Lung (tissue), 11 donors: ENCODE measurements at regions not wholly inside any gene's neighbourhood (a gene's known extent, or its start where the extent isn't known, plus 50 kb on each side); places are given as distances from the start of the nearest gene placed in this dataset.

Source experiments
- ATAC-seq: fragments of 200-7000 bp; cut with Tn5 transposase; one replicate; pipeline ENCODE4 v1.9.1; 2020; ENCODE audit warnings: moderate number of reproducible peaks; ENCODE audit not compliant: insufficient read depth, low FRiP score
- DNase-seq, 3 donors: peaks; one replicate each; pipeline ENCODE4 v3.0.0-alpha.2; 2013 to 2017
- H3K27ac ChIP-seq, 2 donors: one replicate each; pipeline ENCODE4 v1.5.1; 2013; ENCODE audit warnings: mild to moderate bottlenecking in 2 of 2, moderate library complexity in 2 of 2, control low read depth in 1 of 2, inconsistent platforms in 1 of 2, low read depth in 1 of 2, low read length in 1 of 2
- H3K27me3 ChIP-seq, 3 donors: one replicate each; pipeline ENCODE4 v1.5.1; 2013; ENCODE audit warnings: low read length in 2 of 3; ENCODE audit not compliant: control insufficient read depth in 3 of 3, insufficient read depth in 3 of 3
- H3K36me3 ChIP-seq, 4 donors: one replicate each; pipeline ENCODE4 v1.5.1; 2013; ENCODE audit warnings: low read length in 4 of 4, mild to moderate bottlenecking in 1 of 4, moderate library complexity in 1 of 4; ENCODE audit not compliant: control insufficient read depth in 4 of 4, insufficient read depth in 4 of 4
- H3K4me1 ChIP-seq, 5 donors: one replicate each; pipeline ENCODE4 v1.5.1; 2013; ENCODE audit warnings: low read length in 5 of 5, mild to moderate bottlenecking in 2 of 5, moderate library complexity in 1 of 5; ENCODE audit not compliant: control insufficient read depth in 5 of 5, insufficient read depth in 5 of 5
- H3K4me3 ChIP-seq: one replicate; pipeline ENCODE4 v1.5.1; 2013; ENCODE audit warnings: mild to moderate bottlenecking, control low read depth, moderate library complexity
- H3K9ac ChIP-seq, 2 donors: one replicate each; pipeline ENCODE4 v1.5.1; 2013; ENCODE audit warnings: low read length in 2 of 2, control low read depth in 1 of 2; ENCODE audit not compliant: insufficient read depth in 1 of 2
- H3K9me3 ChIP-seq, 4 donors: one replicate each; pipeline ENCODE4 v1.5.1; 2013; ENCODE audit warnings: low read length in 3 of 4, mild to moderate bottlenecking in 1 of 4, moderate library complexity in 1 of 4; ENCODE audit not compliant: control insufficient read depth in 4 of 4, insufficient read depth in 3 of 4
- WGBS, 2 donors: extraction: QIAGEN DNeasy Blood & Tissue Kit; methylation state at CpG; one replicate each; pipeline ENCODE4 v1.1.7; 2013; 5-methylcytosine and 5-hydroxymethylcytosine counted together
- TF ChIP-seq, protein P1 (sequence below): IDR thresholded peaks from 2 replicates; pipeline ENCODE4 v1.5.1; 2012; ENCODE audit warnings: mild to moderate bottlenecking; ENCODE audit errors: control extremely low read depth, extremely low read depth
- donor health status: control.
- donor health status: control.
- donor health status: Bipolar disorder and iron deficiency.
- donor health status: healthy.
- donor health status: DM: yes; HTN: yes; CAD: no.

DNA sequence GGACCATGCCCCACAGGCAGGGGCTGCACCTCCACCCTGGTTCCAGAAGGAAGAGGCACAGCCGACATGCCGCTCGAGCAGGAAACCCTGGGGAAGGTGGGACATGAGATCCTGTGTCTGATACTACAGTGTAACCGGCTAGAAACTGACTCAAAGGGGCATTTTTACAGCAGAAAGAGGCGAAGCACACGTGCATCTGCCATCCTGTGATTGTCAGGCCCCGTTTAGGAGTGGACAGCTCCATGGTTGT lies 62.7 kb downstream of the SIK1 start:
- H3K27ac ChIP-seq, result no peak overlapping the region
- no peaks in the 10 kb centered on the region for H3K36me3 ChIP-seq
- peaks cover 0 to 38% (median 14%) of the 10 kb centered on the region in 5 donors for H3K4me1 ChIP-seq
- TF ChIP-seq, protein P1, sequence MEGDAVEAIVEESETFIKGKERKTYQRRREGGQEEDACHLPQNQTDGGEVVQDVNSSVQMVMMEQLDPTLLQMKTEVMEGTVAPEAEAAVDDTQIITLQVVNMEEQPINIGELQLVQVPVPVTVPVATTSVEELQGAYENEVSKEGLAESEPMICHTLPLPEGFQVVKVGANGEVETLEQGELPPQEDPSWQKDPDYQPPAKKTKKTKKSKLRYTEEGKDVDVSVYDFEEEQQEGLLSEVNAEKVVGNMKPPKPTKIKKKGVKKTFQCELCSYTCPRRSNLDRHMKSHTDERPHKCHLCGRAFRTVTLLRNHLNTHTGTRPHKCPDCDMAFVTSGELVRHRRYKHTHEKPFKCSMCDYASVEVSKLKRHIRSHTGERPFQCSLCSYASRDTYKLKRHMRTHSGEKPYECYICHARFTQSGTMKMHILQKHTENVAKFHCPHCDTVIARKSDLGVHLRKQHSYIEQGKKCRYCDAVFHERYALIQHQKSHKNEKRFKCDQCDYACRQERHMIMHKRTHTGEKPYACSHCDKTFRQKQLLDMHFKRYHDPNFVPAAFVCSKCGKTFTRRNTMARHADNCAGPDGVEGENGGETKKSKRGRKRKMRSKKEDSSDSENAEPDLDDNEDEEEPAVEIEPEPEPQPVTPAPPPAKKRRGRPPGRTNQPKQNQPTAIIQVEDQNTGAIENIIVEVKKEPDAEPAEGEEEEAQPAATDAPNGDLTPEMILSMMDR, result no peak
- H3K9ac ChIP-seq, result no peak overlapping the region
- H3K27me3 ChIP-seq, result no peaks in the 10 kb centered on the region
- WGBS, 2 donors, result 95 to 99% methylated on average over 7 of the region's 7 CpGs
- no peak overlapping the region for H3K4me3 ChIP-seq
- no peaks in the 10 kb centered on the region for H3K9me3 ChIP-seq
- ATAC-seq (no peak), DNase-seq (no peak)

DNA sequence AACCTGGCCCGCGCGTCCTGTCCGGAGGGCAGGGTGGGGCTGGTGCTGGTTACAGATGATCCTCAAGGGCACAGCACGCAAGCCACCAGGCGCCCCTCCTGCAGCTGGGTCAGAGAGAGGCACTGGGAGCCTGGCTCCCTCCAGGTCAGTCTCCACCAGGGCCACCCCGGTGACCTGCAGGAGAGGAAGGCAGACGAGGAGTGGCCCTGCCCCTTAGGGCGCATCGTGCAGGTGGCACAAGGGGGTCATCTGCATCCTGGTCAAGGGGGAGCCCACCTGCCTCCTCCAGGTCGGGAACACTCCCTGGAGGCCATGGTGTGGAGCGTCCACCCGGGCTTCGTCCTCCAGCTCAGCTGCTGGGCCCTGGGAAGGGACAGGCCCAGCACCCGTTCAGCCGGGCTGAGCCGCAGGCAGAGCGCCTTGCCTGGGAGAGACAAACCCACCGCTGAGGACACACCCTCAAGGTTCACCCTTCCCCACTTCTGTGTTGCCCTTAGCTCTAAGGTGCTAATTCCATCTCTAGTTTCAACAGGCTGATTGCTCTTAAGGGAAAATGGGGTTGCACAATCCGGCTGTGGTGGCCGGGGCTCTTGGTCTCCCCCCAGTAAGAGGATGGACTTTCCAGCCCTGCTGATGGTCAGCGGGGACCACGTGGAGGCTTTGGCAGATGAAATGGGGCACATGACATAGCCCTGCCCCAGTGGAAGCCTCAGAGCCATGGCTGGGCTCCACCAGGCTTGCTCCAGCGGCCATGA lies 63.2 kb downstream of the SIK1 start:
- no peak overlapping the region for H3K4me3 ChIP-seq
- WGBS, 2 donors, result 85 to 91% methylated on average over 24 of the region's 24 CpGs
- H3K27me3 ChIP-seq, result no peaks in the 10 kb centered on the region
- H3K36me3 ChIP-seq, result no peaks in the 10 kb centered on the region
- no peaks in the 10 kb centered on the region for H3K9me3 ChIP-seq
- H3K4me1 ChIP-seq, result peaks cover 0 to 38% (median 14%) of the 10 kb centered on the region in 5 donors
- TF ChIP-seq, protein P1, result no peak
- no peak overlapping the region for H3K9ac ChIP-seq
- no peak overlapping the region for H3K27ac ChIP-seq
- ATAC-seq (no peak), DNase-seq (no peak)

DNA sequence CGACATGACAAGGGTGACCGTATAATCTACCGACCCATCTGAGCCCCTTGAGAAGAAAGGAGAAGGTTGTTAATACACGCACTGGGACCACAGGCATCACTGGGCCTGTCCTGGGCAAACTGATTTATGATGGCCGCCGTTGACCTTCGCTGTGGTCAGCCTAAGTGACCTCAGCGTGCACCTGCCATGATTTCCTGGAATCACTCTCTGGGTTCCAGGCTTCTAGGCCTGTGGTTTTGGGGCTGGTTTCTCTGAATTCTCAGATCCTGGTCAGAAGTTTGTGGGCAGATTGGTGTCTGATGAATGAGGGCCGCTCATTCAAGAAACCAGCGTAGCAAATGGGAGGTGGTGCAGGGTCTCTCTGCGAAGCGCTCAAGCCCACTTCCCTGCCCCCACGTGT lies 64.0 kb downstream of the SIK1 start:
- Histone ChIP-seq H3K9me3 (no peaks in the 10 kb centered on the region), H3K27me3 (no peaks in the 10 kb centered on the region), H3K4me3 (no peak overlapping the region), H3K27ac (no peak overlapping the region), H3K4me1 (peaks cover 0 to 41% (median 14%) of the 10 kb centered on the region in 5 donors), H3K9ac (peak overlapping the region in 1 of 2 donors; percentile 23), H3K36me3 (no peaks in the 10 kb centered on the region)
- 82 to 87% methylated on average over 13 of the region's 13 CpGs for WGBS, 2 donors
- TF ChIP-seq, protein P1, result no peak
- no peak for DNase-seq
- no peak for ATAC-seq

GRCh38 chr21:43362321-43362791 lies 64.6 kb downstream of the SIK1 start:
- no peaks in the 10 kb centered on the region for H3K27me3 ChIP-seq
- H3K9ac ChIP-seq, result peak overlapping the region in 1 of 2 donors; percentile 23
- peak; percentile 90 to 93 (median 92) for DNase-seq
- H3K4me1 ChIP-seq, result peaks cover 0 to 37% (median 14%) of the 10 kb centered on the region in 5 donors
- H3K27ac ChIP-seq, result peak overlapping the region; percentile 69
- no peak overlapping the region for H3K4me3 ChIP-seq
- TF ChIP-seq, protein P1, result no peak
- ATAC-seq, result peak; percentile 32
- WGBS, 2 donors, result 10 to 29% methylated on average over 35 of the region's 35 CpGs
- H3K36me3 ChIP-seq, result no peaks in the 10 kb centered on the region
- H3K9me3 ChIP-seq, result no peaks in the 10 kb centered on the region
